Gastroesophageal sphincter (tissue), 3 donors: ENCODE measurements at regions not wholly inside any gene's neighbourhood (a gene's known extent, or its start where the extent isn't known, plus 50 kb on each side); places are given as distances from the start of the nearest gene placed in this dataset.

ENCODE experiments used
- POLR2A ChIP-seq, 2 donors: fragments of 450-650 bp; IDR thresholded peaks; one replicate each; pipeline ENCODE4 v1.6.1; 2017; ENCODE audit warnings: antibody characterized with exemption in 2 of 2, mild to moderate bottlenecking in 2 of 2, moderate library complexity in 1 of 2
- TF ChIP-seq, protein P1 (sequence below), 4 experiments: fragments of 200-600 bp in 2 of 4; fragments of 450-650 bp in 2 of 4; sonication (generic) in 1 of 4; IDR thresholded peaks; one replicate each; pipeline ENCODE4 v1.5.1; 2017 to 2019; ENCODE audit warnings: antibody characterized with exemption in 4 of 4, mild to moderate bottlenecking in 2 of 4, moderate library complexity in 2 of 4

DNA sequence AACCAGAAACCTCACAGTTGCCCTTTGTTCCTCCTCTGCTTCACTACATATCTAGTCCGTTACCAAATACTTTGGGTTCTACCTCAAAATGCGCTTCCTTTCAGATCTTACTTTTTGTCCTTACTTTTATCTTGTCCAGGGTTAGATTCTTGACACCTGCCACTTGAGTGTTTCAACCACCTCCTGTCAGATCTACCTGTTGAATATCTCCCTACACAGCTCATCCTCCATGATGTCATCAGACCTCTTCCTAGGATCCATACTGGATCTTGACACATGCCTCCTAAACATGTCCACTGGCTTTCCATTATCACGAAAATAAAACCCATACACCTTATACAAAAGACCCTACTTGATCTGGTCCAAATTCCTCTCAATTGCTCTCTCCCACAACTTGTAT lies 125.2 kb upstream of the SLC24A2 start:
- TF ChIP-seq POLR2A (IDR thresholded peaks at IDR 0.05), result no peak
- TF ChIP-seq, protein P1, sequence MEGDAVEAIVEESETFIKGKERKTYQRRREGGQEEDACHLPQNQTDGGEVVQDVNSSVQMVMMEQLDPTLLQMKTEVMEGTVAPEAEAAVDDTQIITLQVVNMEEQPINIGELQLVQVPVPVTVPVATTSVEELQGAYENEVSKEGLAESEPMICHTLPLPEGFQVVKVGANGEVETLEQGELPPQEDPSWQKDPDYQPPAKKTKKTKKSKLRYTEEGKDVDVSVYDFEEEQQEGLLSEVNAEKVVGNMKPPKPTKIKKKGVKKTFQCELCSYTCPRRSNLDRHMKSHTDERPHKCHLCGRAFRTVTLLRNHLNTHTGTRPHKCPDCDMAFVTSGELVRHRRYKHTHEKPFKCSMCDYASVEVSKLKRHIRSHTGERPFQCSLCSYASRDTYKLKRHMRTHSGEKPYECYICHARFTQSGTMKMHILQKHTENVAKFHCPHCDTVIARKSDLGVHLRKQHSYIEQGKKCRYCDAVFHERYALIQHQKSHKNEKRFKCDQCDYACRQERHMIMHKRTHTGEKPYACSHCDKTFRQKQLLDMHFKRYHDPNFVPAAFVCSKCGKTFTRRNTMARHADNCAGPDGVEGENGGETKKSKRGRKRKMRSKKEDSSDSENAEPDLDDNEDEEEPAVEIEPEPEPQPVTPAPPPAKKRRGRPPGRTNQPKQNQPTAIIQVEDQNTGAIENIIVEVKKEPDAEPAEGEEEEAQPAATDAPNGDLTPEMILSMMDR (IDR thresholded peaks at IDR 0.05), result no peak
